Gastrocnemius medialis (tissue), 4 donors: ENCODE measurements at regions not wholly inside any gene's neighbourhood (a gene's known extent, or its start where the extent isn't known, plus 50 kb on each side); places are given as distances from the start of the nearest gene placed in this dataset.

ENCODE experiments used
- ATAC-seq, 2 donors: fragments of 150-250 bp; one replicate each; pipeline ENCODE4 v1.9.1; 2016
- DNase-seq, 2 donors: peaks; one replicate each; pipeline ENCODE4 v3.0.0-alpha.2; 2019
- H3K27ac ChIP-seq, 4 donors: fragments of 200-600 bp; sonication (generic); 1 replicate in 1 of 4; 2 replicates in 3 of 4; pipeline ENCODE4 v1.5.1; 2016 to 2018; ENCODE audit warnings: mild to moderate bottlenecking in 2 of 4, moderate library complexity in 1 of 4
- H3K27me3 ChIP-seq, 3 donors: fragments of 200-600 bp; sonication (generic) in 2 of 3; 1 replicate in 1 of 3; 2 replicates in 2 of 3; pipeline versions ENCODE4 v1.5.1 to v1.6.0; 2016 to 2019; ENCODE audit warnings: mild to moderate bottlenecking in 1 of 3, moderate library complexity in 1 of 3
- H3K36me3 ChIP-seq, 2 donors: fragments of 200-600 bp; sonication (generic) in 1 of 2; one replicate each; pipeline ENCODE4 v1.5.1; 2017 to 2018
- H3K4me1 ChIP-seq, 2 donors: fragments of 200-600 bp; sonication (generic) in 1 of 2; one replicate each; pipeline ENCODE4 v1.5.1; 2016 to 2017; ENCODE audit warnings: mild to moderate bottlenecking in 2 of 2
- H3K4me3 ChIP-seq, 4 donors: fragments of 200-600 bp; sonication (generic) in 3 of 4; 1 replicate in 1 of 4; 2 replicates in 3 of 4; pipeline ENCODE4 v1.5.1; 2016 to 2019; ENCODE audit warnings: mild to moderate bottlenecking in 2 of 4
- H3K9me3 ChIP-seq, 3 donors: fragments of 200-600 bp; sonication (generic) in 2 of 3; 1 replicate in 1 of 3; 2 replicates in 2 of 3; pipeline ENCODE4 v1.5.1; 2016 to 2019
- POLR2A ChIP-seq, 2 donors: fragments of 450-650 bp; IDR thresholded peaks; one replicate each; pipeline ENCODE4 v1.6.1; 2017; ENCODE audit warnings: antibody characterized with exemption in 2 of 2, mild to moderate bottlenecking in 2 of 2, moderate library complexity in 2 of 2
- in situ Hi-C, 4 donors: fragments of 200-750 bp; cut with MboI; loops; one replicate each; pipeline versions ENCODE4 v1.15.0 to v1.8.0; 2017; ENCODE audit warnings: low sequenced_read_pairs in 4 of 4
- intact Hi-C: fragments of 100-400 bp; cut with DNase I; formaldehyde crosslinking; loops from one replicate; pipeline ENCODE4 v1.15.1; 2023; ENCODE audit warnings: low total_unique reads
- TF ChIP-seq, protein P1 (sequence below), 5 experiments: fragments of 450-650 bp in 3 of 5; fragments of 200-600 bp in 2 of 5; sonication (generic) in 2 of 5; IDR thresholded peaks in 4 of 5; conservative IDR thresholded peaks in 1 of 5; 1 replicate in 4 of 5; 2 replicates in 1 of 5; pipeline ENCODE4 v1.5.1; 2016 to 2019; ENCODE audit warnings: antibody characterized with exemption in 5 of 5, mild to moderate bottlenecking in 3 of 5, moderate library complexity in 3 of 5

DNA sequence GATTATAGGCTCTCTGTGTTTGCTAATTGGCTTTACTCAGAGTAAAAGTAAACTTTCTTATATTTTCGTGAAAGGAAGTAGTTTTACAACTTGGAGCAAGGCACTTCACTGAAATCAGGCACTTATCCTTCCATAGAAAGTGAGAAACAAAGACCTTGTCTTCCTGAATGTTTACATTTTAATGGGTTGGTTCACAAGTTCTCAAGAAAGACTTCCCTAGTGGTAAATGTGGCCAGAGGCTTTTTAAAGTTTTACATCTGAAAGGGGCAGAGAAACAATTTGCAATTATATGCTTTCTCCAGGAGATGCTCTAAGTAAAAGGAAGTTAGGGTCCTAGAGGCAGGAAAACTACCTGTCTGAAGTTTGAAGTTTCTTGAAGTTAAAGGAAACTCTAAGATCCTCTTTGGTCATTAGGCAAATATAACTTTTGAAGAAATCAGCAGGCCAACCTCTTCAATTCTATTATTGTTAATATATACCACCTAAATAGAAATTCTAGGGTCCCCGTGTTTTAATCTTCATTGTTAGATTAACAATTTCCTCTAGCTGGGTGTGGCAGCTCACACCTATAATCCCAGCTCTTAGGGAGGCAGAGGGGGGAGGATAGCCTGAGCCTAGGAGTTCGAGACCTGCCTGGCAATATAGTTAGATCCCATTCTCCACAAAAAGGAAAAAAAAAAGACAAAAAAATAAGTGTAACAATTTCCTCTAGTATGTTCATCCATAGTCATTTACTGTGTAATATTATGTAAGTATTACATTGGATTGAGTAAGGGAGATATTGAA, 644.9 kb upstream of the FOXG1 start:
- TF ChIP-seq, protein P1, sequence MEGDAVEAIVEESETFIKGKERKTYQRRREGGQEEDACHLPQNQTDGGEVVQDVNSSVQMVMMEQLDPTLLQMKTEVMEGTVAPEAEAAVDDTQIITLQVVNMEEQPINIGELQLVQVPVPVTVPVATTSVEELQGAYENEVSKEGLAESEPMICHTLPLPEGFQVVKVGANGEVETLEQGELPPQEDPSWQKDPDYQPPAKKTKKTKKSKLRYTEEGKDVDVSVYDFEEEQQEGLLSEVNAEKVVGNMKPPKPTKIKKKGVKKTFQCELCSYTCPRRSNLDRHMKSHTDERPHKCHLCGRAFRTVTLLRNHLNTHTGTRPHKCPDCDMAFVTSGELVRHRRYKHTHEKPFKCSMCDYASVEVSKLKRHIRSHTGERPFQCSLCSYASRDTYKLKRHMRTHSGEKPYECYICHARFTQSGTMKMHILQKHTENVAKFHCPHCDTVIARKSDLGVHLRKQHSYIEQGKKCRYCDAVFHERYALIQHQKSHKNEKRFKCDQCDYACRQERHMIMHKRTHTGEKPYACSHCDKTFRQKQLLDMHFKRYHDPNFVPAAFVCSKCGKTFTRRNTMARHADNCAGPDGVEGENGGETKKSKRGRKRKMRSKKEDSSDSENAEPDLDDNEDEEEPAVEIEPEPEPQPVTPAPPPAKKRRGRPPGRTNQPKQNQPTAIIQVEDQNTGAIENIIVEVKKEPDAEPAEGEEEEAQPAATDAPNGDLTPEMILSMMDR (IDR thresholded peaks at IDR 0.05 in 4 of 5, conservative IDR thresholded peaks at IDR 0.05 in 1 of 5): no peak
- no peak for TF ChIP-seq POLR2A (IDR thresholded peaks at IDR 0.05)
- H3K9me3 ChIP-seq: no peaks in the 10 kb centered on the region
- H3K27ac ChIP-seq: no peak overlapping the region
- intact Hi-C loops (no loop called here), in situ Hi-C loops (no loop called here)
- H3K4me3 ChIP-seq: no peak overlapping the region
- DNase-seq: no peak
- no peaks in the 10 kb centered on the region for H3K4me1 ChIP-seq
- no peaks in the 10 kb centered on the region for H3K36me3 ChIP-seq
- no peak for ATAC-seq
- no peaks in the 10 kb centered on the region for H3K27me3 ChIP-seq

DNA sequence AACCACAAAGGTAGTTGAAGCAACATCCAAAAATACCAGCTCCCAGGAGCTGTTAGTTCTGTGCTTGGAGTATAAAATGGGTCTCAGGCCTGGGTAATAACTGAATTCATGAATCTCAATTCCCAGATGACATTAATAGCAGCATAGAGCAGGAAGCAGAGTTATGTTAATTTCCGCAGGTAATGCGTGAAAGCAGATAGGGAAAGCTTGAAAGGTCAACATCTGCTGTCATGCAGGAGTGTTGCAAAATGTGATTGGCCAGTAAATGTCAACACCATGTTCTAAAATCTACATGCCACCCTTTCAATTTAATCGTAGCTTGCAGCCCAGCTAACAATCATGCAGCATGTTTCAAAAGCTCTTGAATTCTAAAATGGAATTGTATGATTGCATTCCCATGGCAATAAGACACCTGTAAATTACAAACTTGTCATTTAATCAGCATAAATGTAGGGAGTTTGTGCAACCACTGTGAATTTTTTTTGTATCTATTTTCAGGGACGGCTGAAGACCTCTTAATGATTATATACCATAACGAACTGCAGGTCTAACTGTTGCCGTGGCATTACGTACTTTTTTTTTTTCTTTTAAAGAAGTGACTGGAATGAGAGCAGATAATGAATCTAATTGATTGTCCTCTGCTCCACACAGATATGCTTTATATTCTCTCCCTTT, 635.8 kb upstream of the FOXG1 start:
- Histone ChIP-seq H3K9me3 (no peaks in the 10 kb centered on the region), H3K4me3 (no peak overlapping the region), H3K36me3 (no peaks in the 10 kb centered on the region), H3K27ac (no peak overlapping the region), H3K4me1 (no peaks in the 10 kb centered on the region), H3K27me3 (no peaks in the 10 kb centered on the region)
- DNase-seq (no peak), ATAC-seq (no peak)
- no peak for TF ChIP-seq POLR2A (IDR thresholded peaks at IDR 0.05)
- TF ChIP-seq, protein P1 (IDR thresholded peaks at IDR 0.05 in 4 of 5, conservative IDR thresholded peaks at IDR 0.05 in 1 of 5): no peak
- intact Hi-C loops: no loop called here
- in situ Hi-C loops: no loop called here

- no peaks in the 10 kb centered on the region for H3K4me1 ChIP-seq
- no peaks in the 10 kb centered on the region for H3K27me3 ChIP-seq
- no peak overlapping the region for H3K4me3 ChIP-seq
- no peak for TF ChIP-seq POLR2A (IDR thresholded peaks at IDR 0.05)
- TF ChIP-seq, protein P1 (IDR thresholded peaks at IDR 0.05 in 4 of 5, conservative IDR thresholded peaks at IDR 0.05 in 1 of 5): no peak
- DNase-seq (no peak), ATAC-seq (no peak)
- intact Hi-C loops (no loop called here), in situ Hi-C loops (no loop called here)
- H3K9me3 ChIP-seq: no peaks in the 10 kb centered on the region
- H3K27ac ChIP-seq: no peak overlapping the region
- no peaks in the 10 kb centered on the region for H3K36me3 ChIP-seq
These were observed 628.2 kb upstream of the FOXG1 start for GRCh38 chr14:28138341-28138740.

DNA sequence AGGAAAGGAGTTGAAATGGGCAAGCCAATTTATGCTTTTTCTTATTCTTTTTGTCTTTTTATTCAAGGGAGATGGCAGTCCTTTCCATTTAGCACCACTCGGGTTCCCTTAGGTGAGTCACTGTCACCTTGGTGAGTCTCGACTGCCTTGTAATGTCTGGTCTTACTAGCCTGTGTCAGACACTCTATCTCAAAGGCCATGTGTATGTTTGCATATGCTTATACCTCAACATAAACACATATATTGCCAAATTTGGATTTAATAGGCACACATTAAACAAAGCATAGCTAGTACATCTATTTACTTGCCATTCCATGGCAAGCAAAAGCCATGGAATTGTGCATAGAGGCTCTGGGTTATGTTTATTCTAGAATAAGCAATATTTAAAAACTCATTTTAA, 624.9 kb upstream of the FOXG1 start:
- in situ Hi-C loops (no loop called here), intact Hi-C loops (no loop called here)
- DNase-seq (no peak), ATAC-seq (no peak)
- H3K27me3 ChIP-seq: no peaks in the 10 kb centered on the region
- H3K27ac ChIP-seq: no peak overlapping the region
- TF ChIP-seq, protein P1 (IDR thresholded peaks at IDR 0.05 in 4 of 5, conservative IDR thresholded peaks at IDR 0.05 in 1 of 5): no peak
- no peak for TF ChIP-seq POLR2A (IDR thresholded peaks at IDR 0.05)
- H3K4me3 ChIP-seq: no peak overlapping the region
- no peaks in the 10 kb centered on the region for H3K9me3 ChIP-seq
- H3K36me3 ChIP-seq: no peaks in the 10 kb centered on the region
- H3K4me1 ChIP-seq: no peaks in the 10 kb centered on the region
